ENCODE measurements at regions not wholly inside any gene's neighbourhood (a gene's known extent, or its start where the extent isn't known, plus 50 kb on each side); places are given as distances from the start of the nearest gene placed in this dataset.
"Not testable (repeated sequence)": the region's sequence is repeated elsewhere in the genome, so short reads cannot be mapped to it uniquely, and the experiment has no call there.

- ATAC-seq; H3K36me3 ChIP-seq (ENCODE audit: control insufficient read depth in 2 of 3, insufficient read depth in 3 of 3, low read length in 3 of 3); H3K4me1 Mint-ChIP-seq; H3K4me3 Mint-ChIP-seq; H3K9me3 ChIP-seq (ENCODE audit: control insufficient read depth in 2 of 3, low read length in 3 of 3); H3K9me3 Mint-ChIP-seq; H3K4me3 ChIP-seq (ENCODE audit: low read length); H3K4me1 ChIP-seq (ENCODE audit: control insufficient read depth in 2 of 2, insufficient read depth in 2 of 2, low read length in 2 of 2); CTCF ChIA-PET; H3K27me3 ChIP-seq (ENCODE audit: control insufficient read depth in 2 of 2, insufficient read depth in 2 of 2, low read length in 2 of 2); H3K27ac ChIP-seq (ENCODE audit: low read depth, low read length); DNase-seq; POLR2A ChIA-PET; H3K27ac Mint-ChIP-seq; H3K27me3 Mint-ChIP-seq; H3K36me3 Mint-ChIP-seq: not testable (repeated sequence)
- intact Hi-C loops (cut with micrococcal nuclease): loop anchor here in 1 of 2 donors (10.0 kb wide), 1 partner anchor 130 kb away; the partner anchor contains the start of gene RRN3
Measured at GRCh38 chr16:15224651-15225050, 130.6 kb upstream of the RRN3 start.

GRCh38 chr16:15223398-15223797 is 129.3 kb upstream of the RRN3 start:
- intact Hi-C loops (cut with micrococcal nuclease): loop anchor here in 1 of 2 donors (10.0 kb wide), 1 partner anchor 129 kb away; the partner anchor contains the start of gene RRN3
- H3K9me3 Mint-ChIP-seq; H3K27ac ChIP-seq (ENCODE audit: low read depth, low read length); H3K27ac Mint-ChIP-seq; H3K9me3 ChIP-seq (ENCODE audit: control insufficient read depth in 2 of 3, low read length in 3 of 3); CTCF ChIA-PET; H3K27me3 ChIP-seq (ENCODE audit: control insufficient read depth in 2 of 2, insufficient read depth in 2 of 2, low read length in 2 of 2); H3K27me3 Mint-ChIP-seq; H3K4me1 ChIP-seq (ENCODE audit: control insufficient read depth in 2 of 2, insufficient read depth in 2 of 2, low read length in 2 of 2); H3K36me3 Mint-ChIP-seq; POLR2A ChIA-PET; DNase-seq; H3K36me3 ChIP-seq (ENCODE audit: control insufficient read depth in 2 of 3, insufficient read depth in 3 of 3, low read length in 3 of 3); H3K4me1 Mint-ChIP-seq; H3K4me3 Mint-ChIP-seq; H3K4me3 ChIP-seq (ENCODE audit: low read length): not testable (repeated sequence)
- ATAC-seq: peak; percentile 32

GRCh38 chr16:15219679-15220615 is 125.9 kb upstream of the RRN3 start:
- H3K36me3 ChIP-seq (ENCODE audit: control insufficient read depth in 2 of 3, insufficient read depth in 3 of 3, low read length in 3 of 3); H3K27me3 Mint-ChIP-seq; H3K36me3 Mint-ChIP-seq; H3K4me1 ChIP-seq (ENCODE audit: control insufficient read depth in 2 of 2, insufficient read depth in 2 of 2, low read length in 2 of 2); POLR2A ChIA-PET; H3K4me1 Mint-ChIP-seq; H3K27me3 ChIP-seq (ENCODE audit: control insufficient read depth in 2 of 2, insufficient read depth in 2 of 2, low read length in 2 of 2); H3K9me3 Mint-ChIP-seq; H3K9me3 ChIP-seq (ENCODE audit: control insufficient read depth in 2 of 3, low read length in 3 of 3); H3K27ac Mint-ChIP-seq; H3K4me3 Mint-ChIP-seq; H3K4me3 ChIP-seq (ENCODE audit: low read length); H3K27ac ChIP-seq (ENCODE audit: low read depth, low read length): not testable (repeated sequence)
- CTCF ChIA-PET: interaction anchor here (0.7 kb wide), 1 partner anchor 840 kb away, joined by 3 read pairs; no protein-coding TSS in a partner anchor
- intact Hi-C loops (cut with micrococcal nuclease): loop anchor here in 1 of 2 donors (10.0 kb wide), 1 partner anchor 125 kb away; the partner anchor contains the start of gene RRN3
- DNase-seq: peak in 5 of 9 donors; percentile 10 to 38 (median 18)
- ATAC-seq: peak; percentile 73

GRCh38 chr16:15218856-15219500 is 124.9 kb upstream of the RRN3 start:
- H3K36me3 Mint-ChIP-seq; H3K27ac Mint-ChIP-seq; CTCF ChIA-PET; H3K27me3 Mint-ChIP-seq; intact Hi-C loops (cut with micrococcal nuclease); H3K4me3 ChIP-seq (ENCODE audit: low read length); H3K27ac ChIP-seq (ENCODE audit: low read depth, low read length); ATAC-seq; H3K9me3 Mint-ChIP-seq; POLR2A ChIA-PET; DNase-seq; H3K36me3 ChIP-seq (ENCODE audit: control insufficient read depth in 2 of 3, insufficient read depth in 3 of 3, low read length in 3 of 3); H3K4me3 Mint-ChIP-seq; H3K4me1 ChIP-seq (ENCODE audit: control insufficient read depth in 2 of 2, insufficient read depth in 2 of 2, low read length in 2 of 2); H3K4me1 Mint-ChIP-seq; H3K9me3 ChIP-seq (ENCODE audit: control insufficient read depth in 2 of 3, low read length in 3 of 3); H3K27me3 ChIP-seq (ENCODE audit: control insufficient read depth in 2 of 2, insufficient read depth in 2 of 2, low read length in 2 of 2): not testable (repeated sequence)

- ATAC-seq; H3K4me1 ChIP-seq (ENCODE audit: control insufficient read depth in 2 of 2, insufficient read depth in 2 of 2, low read length in 2 of 2); H3K36me3 Mint-ChIP-seq; H3K36me3 ChIP-seq (ENCODE audit: control insufficient read depth in 2 of 3, insufficient read depth in 3 of 3, low read length in 3 of 3); H3K27me3 Mint-ChIP-seq; H3K4me1 Mint-ChIP-seq; POLR2A ChIA-PET; CTCF ChIA-PET; H3K27ac ChIP-seq (ENCODE audit: low read depth, low read length); H3K9me3 Mint-ChIP-seq; H3K4me3 Mint-ChIP-seq; H3K9me3 ChIP-seq (ENCODE audit: control insufficient read depth in 2 of 3, low read length in 3 of 3); H3K27ac Mint-ChIP-seq; H3K27me3 ChIP-seq (ENCODE audit: control insufficient read depth in 2 of 2, insufficient read depth in 2 of 2, low read length in 2 of 2); H3K4me3 ChIP-seq (ENCODE audit: low read length); intact Hi-C loops (cut with micrococcal nuclease); DNase-seq: not testable (repeated sequence)
Measured at GRCh38 chr16:15207202-15207981, 113.3 kb upstream of the RRN3 start.

GRCh38 chr16:15206439-15206838 is 112.4 kb upstream of the RRN3 start:
- CTCF ChIA-PET; H3K27me3 ChIP-seq (ENCODE audit: control insufficient read depth in 2 of 2, insufficient read depth in 2 of 2, low read length in 2 of 2); H3K4me1 ChIP-seq (ENCODE audit: control insufficient read depth in 2 of 2, insufficient read depth in 2 of 2, low read length in 2 of 2); H3K36me3 Mint-ChIP-seq; H3K9me3 ChIP-seq (ENCODE audit: control insufficient read depth in 2 of 3, low read length in 3 of 3); H3K27ac ChIP-seq (ENCODE audit: low read depth, low read length); ATAC-seq; H3K27ac Mint-ChIP-seq; H3K9me3 Mint-ChIP-seq; H3K27me3 Mint-ChIP-seq; H3K36me3 ChIP-seq (ENCODE audit: control insufficient read depth in 2 of 3, insufficient read depth in 3 of 3, low read length in 3 of 3); POLR2A ChIA-PET; intact Hi-C loops (cut with micrococcal nuclease); H3K4me3 ChIP-seq (ENCODE audit: low read length); H3K4me1 Mint-ChIP-seq; DNase-seq: not testable (repeated sequence)
- peak overlapping the region in 1 of 10 donors; percentile 16 for H3K4me3 Mint-ChIP-seq

Measured in naive thymus-derived CD4-positive, alpha-beta T cell (primary cell).